GM12892 (cell line): ENCODE measurements at regions not wholly inside any gene's neighbourhood (a gene's known extent, or its start where the extent isn't known, plus 50 kb on each side); places are given as distances from the start of the nearest gene placed in this dataset.

Source experiments
- DNase-seq: peaks from one replicate; pipeline ENCODE4 v3.0.0; 2011; ENCODE audit not compliant: insufficient read length
- FAIRE-seq: peaks from 2 replicates; lab custom pipeline; 2011; peaks lifted over from hg19 to GRCh38; lab: Jason Lieb, UNC
- POLR2A ChIP-seq: IDR thresholded peaks from 2 replicates; pipeline ENCODE4 v1.6.1; 2011; ENCODE audit warnings: low read depth, low read length, control low read depth
- POLR2AphosphoS5 ChIP-seq: IDR thresholded peaks from 2 replicates; pipeline ENCODE4 v1.6.1; 2011; ENCODE audit warnings: low read depth, low read length, control low read depth
- TAF1 ChIP-seq: IDR thresholded peaks from 2 replicates; pipeline ENCODE4 v1.6.1; 2011; ENCODE audit warnings: low read depth, mild to moderate bottlenecking, control low read depth, low read length, borderline replicate concordance

DNA sequence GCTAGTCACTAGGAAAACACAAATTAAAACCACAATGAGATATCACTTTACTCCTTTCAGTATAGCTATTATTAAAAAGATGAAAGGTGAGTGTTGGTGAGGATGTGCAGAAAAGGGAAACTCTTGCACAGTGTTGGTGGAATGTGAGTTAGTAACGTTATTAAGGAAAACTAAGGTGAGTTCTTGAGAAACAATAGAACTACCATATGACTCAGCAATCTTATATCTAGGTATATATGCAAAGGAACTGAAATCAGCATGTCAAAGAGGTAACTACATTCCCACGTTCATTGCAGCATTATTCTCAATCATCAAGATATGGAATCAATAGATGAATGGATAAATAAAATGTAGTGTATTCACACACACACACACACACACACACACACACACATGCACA lies 117.3 kb upstream of the HNMT start:
- FAIRE-seq (no peak), DNase-seq (no peak)
- TF ChIP-seq TAF1: no peak
- no peak for TF ChIP-seq POLR2AphosphoS5
- TF ChIP-seq POLR2A: no peak

DNA sequence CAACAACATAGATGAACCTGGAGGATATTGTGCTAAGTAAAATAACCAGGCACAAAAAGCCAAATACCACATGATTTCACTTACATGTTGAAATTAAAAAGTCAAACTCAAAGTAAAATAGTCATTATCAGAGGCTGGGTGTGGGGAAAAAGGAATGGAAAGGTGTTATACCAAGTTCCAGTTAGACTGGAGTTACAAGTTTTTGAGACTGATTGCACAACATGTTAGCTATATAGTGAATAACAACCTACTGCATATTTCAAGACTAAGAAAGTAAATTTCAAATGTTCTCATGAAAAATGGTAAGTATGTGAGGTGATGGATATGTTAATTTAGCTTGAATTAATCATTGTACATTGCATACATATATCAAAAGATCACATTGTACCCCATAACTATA lies 116.8 kb upstream of the HNMT start:
- no peak for FAIRE-seq
- TF ChIP-seq POLR2A (no peak), POLR2AphosphoS5 (no peak), TAF1 (no peak)
- DNase-seq: no peak

DNA sequence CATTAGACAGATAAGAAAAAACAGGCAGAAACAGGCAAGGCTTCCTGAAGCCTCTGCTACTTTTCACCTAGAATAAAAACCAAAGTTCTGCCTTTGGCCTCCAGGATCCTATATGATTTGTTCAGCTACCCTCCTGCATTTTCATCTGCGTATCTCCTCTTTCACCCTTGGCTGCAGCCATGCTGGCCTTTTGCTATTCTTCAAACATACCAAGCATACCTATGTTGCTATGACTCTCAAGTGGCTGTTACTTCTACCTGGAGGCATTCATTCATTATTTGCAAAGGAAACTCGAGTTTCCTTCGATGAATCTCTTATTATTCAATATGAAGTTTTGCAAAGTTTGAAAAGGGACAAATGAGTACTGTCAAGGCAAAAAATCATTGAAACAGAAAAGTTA lies 106.4 kb upstream of the HNMT start:
- FAIRE-seq (no peak), DNase-seq (no peak)
- no peak for TF ChIP-seq TAF1
- TF ChIP-seq POLR2AphosphoS5: no peak
- no peak for TF ChIP-seq POLR2A

DNA sequence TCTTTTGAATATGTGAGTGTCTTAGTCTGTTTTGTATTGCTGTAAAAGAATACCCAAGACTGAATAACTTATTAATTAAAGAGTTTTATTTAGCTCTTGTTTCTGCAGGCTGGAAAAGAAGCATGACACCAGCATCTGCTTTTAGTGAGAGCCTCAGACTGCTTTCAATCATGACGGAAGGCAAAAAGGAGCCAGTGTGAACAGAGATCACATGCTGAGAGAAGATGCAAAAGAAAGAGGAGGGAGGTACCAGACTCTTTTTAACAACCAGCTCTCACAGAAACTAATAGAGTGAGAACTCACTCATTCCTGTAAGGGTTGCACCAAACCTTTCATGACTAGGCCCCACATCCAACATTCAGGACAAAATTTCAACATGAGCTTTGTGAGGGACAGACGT lies 101.6 kb upstream of the HNMT start:
- DNase-seq (no peak), FAIRE-seq (no peak)
- TF ChIP-seq POLR2AphosphoS5 (no peak), POLR2A (no peak), TAF1 (no peak)

DNA sequence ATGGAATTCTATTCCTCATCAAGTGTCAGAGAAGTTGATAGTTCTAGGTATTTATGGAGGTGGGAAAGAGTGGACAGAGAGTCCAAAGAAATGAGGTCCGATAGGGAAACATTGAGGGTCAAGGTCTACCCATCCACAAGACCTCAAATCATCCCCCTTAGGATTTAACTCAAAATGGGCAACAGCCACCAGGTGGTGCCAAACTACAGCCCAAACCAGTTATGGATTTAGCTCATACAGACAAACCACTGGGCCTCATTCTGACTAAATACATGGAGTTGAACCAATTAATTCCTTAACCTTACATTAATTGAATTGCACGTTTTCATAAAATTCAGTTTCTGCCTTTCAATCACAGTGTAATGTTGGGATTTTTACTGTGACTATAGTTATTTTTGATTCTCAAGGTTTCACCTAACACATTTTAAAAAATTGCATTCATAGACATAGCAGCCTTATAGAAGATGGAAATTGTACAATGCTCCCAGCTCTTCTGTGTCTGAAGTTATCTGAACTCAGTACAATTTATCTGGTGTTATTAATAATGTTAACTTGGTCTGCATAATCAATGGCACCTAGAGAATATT lies 98.2 kb upstream of the HNMT start:
- FAIRE-seq (peak; percentile 80), DNase-seq (no peak)
- no peak for TF ChIP-seq POLR2A
- no peak for TF ChIP-seq TAF1
- no peak for TF ChIP-seq POLR2AphosphoS5

DNA sequence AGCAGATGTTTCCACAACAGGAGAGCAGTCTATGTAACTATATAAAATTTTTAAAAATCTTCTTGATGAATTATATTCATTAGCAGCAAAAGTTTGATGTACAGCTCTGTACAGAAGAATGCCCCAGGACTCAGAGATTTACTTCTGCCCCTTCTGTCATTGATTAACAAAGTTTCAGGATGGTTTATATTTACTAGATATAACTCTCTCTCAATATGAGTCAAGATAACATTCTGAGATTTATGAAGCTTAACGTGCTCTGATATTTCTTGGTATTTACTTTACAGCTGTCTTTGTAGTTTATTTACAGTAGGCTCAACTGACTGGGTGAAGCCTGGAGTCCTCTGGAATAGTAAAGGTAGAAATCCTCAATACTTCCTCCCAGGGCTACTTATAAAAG lies 93.6 kb upstream of the HNMT start:
- no peak for DNase-seq
- no peak for FAIRE-seq
- no peak for TF ChIP-seq POLR2AphosphoS5
- TF ChIP-seq TAF1: no peak
- TF ChIP-seq POLR2A: no peak

DNA sequence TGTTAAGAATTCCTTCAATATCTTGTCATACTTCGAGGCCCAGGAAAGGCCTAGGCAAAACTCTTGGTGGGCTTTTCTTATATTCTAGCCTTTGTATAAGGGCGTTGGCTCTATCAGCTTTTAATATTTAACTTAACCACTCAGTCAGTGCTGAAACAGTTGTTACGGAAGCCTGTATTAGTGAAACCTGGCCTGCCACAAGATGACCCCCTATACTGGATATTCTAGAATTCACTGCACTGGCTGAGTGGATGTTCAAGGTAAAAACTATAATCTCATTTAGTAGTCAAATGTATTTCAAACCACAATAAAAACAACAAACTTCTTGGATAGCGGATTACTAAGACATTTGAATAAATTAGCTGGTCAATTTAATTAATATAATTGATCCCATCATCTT lies 91.7 kb upstream of the HNMT start:
- DNase-seq: no peak
- TF ChIP-seq POLR2A (no peak), POLR2AphosphoS5 (no peak), TAF1 (no peak)
- no peak for FAIRE-seq

DNA sequence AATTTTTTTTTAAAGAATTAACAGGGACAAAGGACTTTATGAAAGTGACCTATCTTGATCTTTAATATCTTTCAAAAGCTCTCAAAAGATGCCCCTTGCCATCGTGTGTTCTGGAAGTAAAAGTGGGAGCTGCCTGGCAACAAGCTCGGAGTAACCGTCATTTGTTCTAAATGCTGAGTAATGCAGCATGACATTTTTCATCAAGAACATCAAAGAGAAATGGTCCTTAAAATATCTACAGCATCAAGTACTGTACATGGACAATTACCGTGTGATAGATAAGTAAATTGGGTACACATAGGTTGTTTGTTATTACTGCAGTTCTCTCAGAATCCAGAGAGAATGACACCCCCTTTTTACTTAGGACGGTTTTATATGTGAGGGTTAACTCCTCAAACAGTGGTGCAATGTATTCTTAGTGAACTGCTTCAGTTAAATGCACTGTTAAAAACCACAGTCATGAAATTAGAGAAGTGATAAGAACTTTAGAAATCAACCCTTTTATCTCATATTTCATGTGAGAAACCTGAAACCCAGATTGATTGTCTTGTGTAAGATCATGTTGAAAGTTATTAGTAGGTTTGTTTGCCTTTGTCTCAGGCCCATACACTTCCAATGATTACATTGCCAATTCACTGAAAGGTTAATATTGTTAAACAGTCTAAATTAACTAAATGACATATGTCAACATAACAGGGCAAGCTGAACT lies 90.6 kb upstream of the HNMT start:
- FAIRE-seq (no peak), DNase-seq (no peak)
- TF ChIP-seq TAF1 (no peak), POLR2A (no peak), POLR2AphosphoS5 (no peak)

DNA sequence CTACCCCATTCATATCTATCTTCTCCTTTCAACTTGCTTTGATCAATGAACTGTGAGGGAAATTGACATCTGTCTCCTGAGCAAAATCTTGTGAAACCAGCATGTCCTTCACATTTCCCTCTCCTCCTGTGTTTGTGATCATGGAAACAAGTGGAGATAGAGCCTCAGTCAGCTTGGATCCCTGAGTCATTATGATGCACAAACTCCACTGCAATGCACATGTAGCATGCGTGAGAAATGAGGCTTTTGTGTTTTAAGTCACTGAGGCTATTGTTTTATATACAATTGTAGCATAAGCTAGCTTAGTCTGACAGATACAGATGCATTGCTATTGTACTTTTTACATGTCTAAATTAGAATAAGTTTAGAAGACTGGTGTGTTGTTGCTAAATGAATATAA lies 85.2 kb upstream of the HNMT start:
- no peak for TF ChIP-seq TAF1
- FAIRE-seq (no peak), DNase-seq (no peak)

DNA sequence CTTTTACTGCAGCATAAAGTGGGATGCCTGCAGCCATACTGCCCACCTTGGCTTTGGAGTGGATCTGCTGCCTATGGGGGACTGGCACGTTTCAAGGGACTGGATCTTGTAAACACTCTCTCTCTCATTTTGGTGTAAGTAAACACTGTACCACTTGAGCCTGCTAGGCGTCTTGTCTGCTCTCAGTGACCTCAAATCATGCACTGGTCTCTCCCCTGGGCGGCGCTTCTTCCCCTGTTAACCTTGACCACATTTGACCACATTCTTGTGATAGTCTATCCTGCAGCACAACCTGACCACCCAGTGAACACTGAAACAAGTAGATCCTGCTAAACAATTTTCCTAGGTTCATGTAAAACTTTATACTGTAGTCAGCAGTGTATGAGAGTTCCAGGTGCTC lies 82.6 kb upstream of the HNMT start:
- DNase-seq (no peak), FAIRE-seq (no peak)
- no peak for TF ChIP-seq POLR2AphosphoS5
- no peak for TF ChIP-seq POLR2A
- no peak for TF ChIP-seq TAF1

DNA sequence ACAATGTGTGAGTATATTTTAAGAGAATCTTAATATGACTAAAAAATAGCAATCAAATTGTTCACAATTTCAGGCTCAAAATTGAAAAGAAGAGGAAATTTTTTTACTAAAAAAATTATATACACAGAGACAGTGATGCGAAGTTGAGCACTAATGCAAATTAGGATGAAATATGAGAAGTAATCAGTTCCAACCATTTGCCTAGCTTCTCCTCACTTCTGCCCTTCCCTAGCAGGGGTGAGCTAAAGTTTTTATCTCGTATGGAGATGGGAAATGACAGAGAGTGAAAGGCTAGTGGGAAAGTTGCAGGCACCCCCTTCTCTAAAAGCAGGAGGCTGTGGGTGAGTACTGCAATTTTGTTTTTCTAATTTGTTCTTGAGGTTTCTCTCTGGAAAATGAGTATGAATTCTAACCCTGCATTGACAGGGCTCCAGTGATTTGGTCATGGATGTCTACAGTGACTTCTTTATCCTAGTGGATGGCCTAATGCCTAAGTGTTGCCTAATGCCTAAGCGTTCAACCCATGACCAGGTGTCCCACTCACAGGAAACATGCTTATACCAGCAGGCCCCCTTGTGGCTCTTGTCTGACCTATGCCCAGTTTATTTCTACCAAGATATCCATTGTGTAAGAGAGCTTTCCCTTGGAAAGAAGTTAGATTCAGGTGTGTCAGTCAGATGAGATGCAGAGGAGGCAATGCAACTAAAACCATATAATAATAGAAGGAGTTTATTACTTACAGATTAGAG lies 78.0 kb upstream of the HNMT start:
- DNase-seq (no peak), FAIRE-seq (no peak)
- TF ChIP-seq POLR2A: no peak
- no peak for TF ChIP-seq POLR2AphosphoS5
- no peak for TF ChIP-seq TAF1

DNA sequence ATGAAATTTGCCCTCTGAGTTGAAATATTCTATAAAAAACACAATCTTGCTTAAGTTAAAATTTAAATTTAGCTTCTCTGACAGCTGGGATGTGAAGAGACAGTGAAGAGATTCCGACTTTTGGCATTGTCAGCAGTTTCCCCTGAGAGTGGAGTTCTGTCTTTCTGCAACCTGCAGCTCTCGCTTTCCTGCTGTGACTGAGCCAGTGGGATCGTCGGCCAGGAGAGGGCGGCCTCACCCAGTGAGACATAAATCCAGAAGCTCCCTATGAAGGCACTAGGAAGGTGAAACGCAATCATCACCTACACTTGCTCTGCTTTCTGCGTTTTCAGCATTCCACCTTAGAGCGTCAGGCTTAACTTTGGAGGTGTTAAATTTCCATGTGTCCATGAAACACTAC lies 75.4 kb upstream of the HNMT start:
- FAIRE-seq: no peak
- TF ChIP-seq POLR2A (no peak), TAF1 (no peak), POLR2AphosphoS5 (no peak)
- no peak for DNase-seq
